Transverse colon (tissue), 4 donors: ENCODE measurements at regions not wholly inside any gene's neighbourhood (a gene's known extent, or its start where the extent isn't known, plus 50 kb on each side); places are given as distances from the start of the nearest gene placed in this dataset.

Source experiments
- DNase-seq: peaks from one replicate; pipeline ENCODE4 v3.0.0-alpha.2; 2019
- H3K27ac ChIP-seq, 4 donors: fragments of 200-600 bp; sonication (generic); 2 replicates each; pipeline ENCODE4 v1.5.1; 2016 to 2018; ENCODE audit warnings: inconsistent platforms in 4 of 4
- H3K27me3 ChIP-seq: fragments of 200-600 bp; sonication (generic); 2 replicates; pipeline ENCODE4 v1.5.1; 2017; ENCODE audit warnings: inconsistent platforms
- H3K36me3 ChIP-seq, 4 donors: fragments of 200-600 bp; sonication (generic); 2 replicates each; pipeline ENCODE4 v1.5.1; 2017 to 2019; ENCODE audit warnings: inconsistent platforms in 4 of 4
- H3K4me1 ChIP-seq, 4 donors: fragments of 200-600 bp; sonication (generic); 2 replicates each; pipeline ENCODE4 v1.5.1; 2017 to 2020; ENCODE audit warnings: inconsistent platforms in 4 of 4
- H3K4me3 ChIP-seq, 4 donors: fragments of 200-600 bp; sonication (generic); 1 replicate in 1 of 4; 2 replicates in 3 of 4; pipeline versions ENCODE4 v1.5.1 to v1.6.1; 2017 to 2019; ENCODE audit warnings: inconsistent platforms in 4 of 4
- H3K9me3 ChIP-seq, 2 donors: fragments of 200-600 bp; sonication (generic); 2 replicates each; pipeline ENCODE4 v1.5.1; 2017 to 2019; ENCODE audit warnings: inconsistent platforms in 2 of 2
- EP300 ChIP-seq: sonication (generic); formaldehyde crosslinking; IDR thresholded peaks from one replicate; pipeline ENCODE4 v1.6.1; 2017; ENCODE audit warnings: antibody characterized with exemption, low read depth
- POLR2A ChIP-seq: fragments of 450-650 bp; IDR thresholded peaks from one replicate; pipeline ENCODE4 v1.6.1; 2016; ENCODE audit warnings: antibody characterized with exemption, mild to moderate bottlenecking, moderate library complexity
- POLR2AphosphoS5 ChIP-seq, 3 donors: sonication (generic); formaldehyde crosslinking; IDR thresholded peaks; one replicate each; pipeline ENCODE4 v1.6.1; 2016; ENCODE audit warnings: antibody characterized with exemption in 3 of 3
- WGBS, 2 donors: methylation state at CpG; one replicate each; pipeline ENCODE4 v1.1.5; 2018; ENCODE audit warnings: low coverage in 1 of 2; 5-methylcytosine and 5-hydroxymethylcytosine counted together
- in situ Hi-C, 4 donors: fragments of 200-750 bp; cut with MboI; loops; one replicate each; pipeline versions ENCODE4 v1.15.0 to v1.15.1; 2017; ENCODE audit warnings: low sequenced_read_pairs in 3 of 4, low pct_ligation_motif_present in 1 of 4, low pct_unique_long_range_greater_than_20kb in 1 of 4
- intact Hi-C: fragments of 100-400 bp; cut with DNase I; formaldehyde crosslinking; loops from one replicate; pipeline ENCODE4 v1.15.1; 2023; ENCODE audit warnings: low total_unique reads
- TF ChIP-seq, protein P1 (sequence below), 5 experiments: fragments of 200-600 bp in 3 of 5; fragments of 450-650 bp in 2 of 5; sonication (generic) in 3 of 5; IDR thresholded peaks; 1 replicate in 2 of 5; 2 replicates in 3 of 5; pipeline ENCODE4 v1.5.1; 2016 to 2017; ENCODE audit warnings: antibody characterized with exemption in 5 of 5, inconsistent platforms in 3 of 5, mild to moderate bottlenecking in 2 of 5, moderate library complexity in 1 of 5

DNA sequence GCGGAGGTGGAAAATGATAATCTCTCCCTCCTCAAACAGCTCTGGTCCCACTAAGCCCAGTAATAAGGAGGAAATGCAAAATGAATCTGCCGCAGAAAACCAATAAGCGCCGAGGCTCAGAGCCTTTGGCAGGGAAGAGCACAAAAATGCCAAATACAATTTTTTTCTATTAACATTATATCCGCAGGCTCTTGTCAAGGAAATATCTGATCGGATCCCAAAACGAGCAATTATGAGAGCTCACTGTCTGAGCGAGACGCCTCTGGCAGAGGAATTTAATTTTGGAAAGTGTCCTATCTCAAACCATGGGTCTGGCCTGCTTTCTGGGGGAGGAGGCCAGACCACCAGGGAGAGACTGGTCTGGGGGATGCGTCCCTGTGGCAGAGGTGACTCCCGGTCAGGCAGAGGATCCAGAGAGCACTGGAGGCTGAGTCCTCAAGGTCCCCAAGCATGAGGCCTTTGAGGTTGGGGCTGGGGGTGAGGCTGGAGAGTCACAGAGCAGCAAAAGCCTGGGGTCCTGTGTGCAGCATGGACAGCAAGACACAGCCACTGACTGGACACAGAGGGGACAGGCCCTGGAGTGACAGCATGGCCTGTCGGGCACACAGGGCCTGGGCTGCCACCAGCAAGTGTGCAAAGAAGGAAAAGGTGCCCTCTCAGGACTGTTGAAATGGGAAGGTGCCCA, 342.8 kb upstream of the SFSWAP start:
- DNase-seq = no peak
- in situ Hi-C loops (no loop called here), intact Hi-C loops (no loop called here)
- Histone ChIP-seq H3K4me1 (no peaks in the 10 kb centered on the region), H3K9me3 (no peaks in the 10 kb centered on the region), H3K36me3 (no peaks in the 10 kb centered on the region), H3K27me3 (no peaks in the 10 kb centered on the region), H3K27ac (no peak overlapping the region), H3K4me3 (no peak overlapping the region)
- WGBS, 2 donors = 91 to 94% methylated on average over 6 to 12 of the region's 12 CpGs
- no peak for TF ChIP-seq POLR2AphosphoS5 (IDR thresholded peaks at IDR 0.05)
- TF ChIP-seq, protein P1, sequence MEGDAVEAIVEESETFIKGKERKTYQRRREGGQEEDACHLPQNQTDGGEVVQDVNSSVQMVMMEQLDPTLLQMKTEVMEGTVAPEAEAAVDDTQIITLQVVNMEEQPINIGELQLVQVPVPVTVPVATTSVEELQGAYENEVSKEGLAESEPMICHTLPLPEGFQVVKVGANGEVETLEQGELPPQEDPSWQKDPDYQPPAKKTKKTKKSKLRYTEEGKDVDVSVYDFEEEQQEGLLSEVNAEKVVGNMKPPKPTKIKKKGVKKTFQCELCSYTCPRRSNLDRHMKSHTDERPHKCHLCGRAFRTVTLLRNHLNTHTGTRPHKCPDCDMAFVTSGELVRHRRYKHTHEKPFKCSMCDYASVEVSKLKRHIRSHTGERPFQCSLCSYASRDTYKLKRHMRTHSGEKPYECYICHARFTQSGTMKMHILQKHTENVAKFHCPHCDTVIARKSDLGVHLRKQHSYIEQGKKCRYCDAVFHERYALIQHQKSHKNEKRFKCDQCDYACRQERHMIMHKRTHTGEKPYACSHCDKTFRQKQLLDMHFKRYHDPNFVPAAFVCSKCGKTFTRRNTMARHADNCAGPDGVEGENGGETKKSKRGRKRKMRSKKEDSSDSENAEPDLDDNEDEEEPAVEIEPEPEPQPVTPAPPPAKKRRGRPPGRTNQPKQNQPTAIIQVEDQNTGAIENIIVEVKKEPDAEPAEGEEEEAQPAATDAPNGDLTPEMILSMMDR (IDR thresholded peaks at IDR 0.05) = no peak
- no peak for TF ChIP-seq POLR2A
- no peak for TF ChIP-seq EP300

DNA sequence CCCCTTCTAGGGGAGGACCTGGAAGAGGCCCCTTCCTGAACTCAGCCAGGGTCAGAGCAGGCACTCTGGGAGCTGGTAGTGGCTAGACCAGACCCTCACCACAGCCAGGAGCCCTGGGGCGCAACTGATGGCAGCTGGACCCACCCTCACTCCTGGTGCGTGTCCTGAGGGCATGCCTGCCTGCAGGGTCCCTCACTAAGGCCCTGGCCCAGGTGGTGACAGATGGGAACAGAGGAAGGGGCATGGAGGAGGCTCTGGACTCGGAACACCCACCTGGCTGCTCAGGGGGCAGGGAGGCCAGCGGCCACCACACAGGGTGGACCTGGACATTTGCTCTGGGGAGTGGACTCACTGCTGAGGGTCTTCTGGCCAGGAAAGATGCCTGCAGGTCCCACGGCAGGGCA, 342.2 kb upstream of the SFSWAP start:
- no peaks in the 10 kb centered on the region for H3K27me3 ChIP-seq
- DNase-seq = no peak
- H3K36me3 ChIP-seq = no peaks in the 10 kb centered on the region
- intact Hi-C loops (no loop called here), in situ Hi-C loops (no loop called here)
- TF ChIP-seq, protein P1 (IDR thresholded peaks at IDR 0.05) = no peak
- TF ChIP-seq POLR2AphosphoS5 (IDR thresholded peaks at IDR 0.05) (no peak), POLR2A (no peak), EP300 (no peak)
- no peaks in the 10 kb centered on the region for H3K9me3 ChIP-seq
- no peak overlapping the region for H3K27ac ChIP-seq
- H3K4me1 ChIP-seq = no peaks in the 10 kb centered on the region
- 82% methylated on average over 5 of the region's 5 CpGs; no CpG with 5 or more reads in 1 of the 2 donors for WGBS, 2 donors
- H3K4me3 ChIP-seq = no peak overlapping the region

DNA sequence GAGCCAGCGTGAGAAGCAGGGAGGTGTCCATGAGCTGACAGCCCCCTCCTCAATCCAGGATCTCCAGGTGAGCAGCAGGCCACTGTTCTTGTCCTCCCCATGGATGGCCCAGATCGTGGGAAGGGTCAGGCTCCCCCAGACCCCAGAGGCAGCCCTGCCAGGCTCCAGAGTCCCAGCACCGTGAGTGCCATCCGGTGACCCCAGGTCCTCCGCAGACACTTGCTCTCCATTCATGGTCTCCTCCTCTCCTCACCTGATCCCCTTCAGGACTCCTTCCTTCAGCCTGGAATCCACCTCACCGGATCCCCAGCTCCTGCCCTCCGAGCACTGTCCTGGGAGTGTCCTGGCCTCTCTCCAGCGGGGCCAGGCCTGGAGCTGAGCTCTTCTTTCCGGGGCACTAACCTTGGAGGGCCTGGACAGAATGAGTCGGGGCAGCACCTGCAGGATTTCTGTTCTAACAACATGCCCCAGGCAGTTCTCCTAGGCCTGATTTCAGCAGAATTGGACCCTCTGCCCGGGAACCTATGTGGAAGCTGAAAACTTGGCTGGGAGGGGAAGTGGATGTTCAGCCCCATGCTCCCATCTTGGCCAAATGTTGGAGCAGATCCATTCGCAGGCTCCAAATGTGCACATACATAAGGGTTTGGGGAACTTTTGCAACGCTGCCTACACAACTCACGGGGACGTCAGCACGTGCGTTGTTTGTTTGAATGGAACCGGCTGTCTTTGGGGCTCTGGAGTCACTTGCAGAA, 341.6 kb upstream of the SFSWAP start:
- DNase-seq = no peak
- Histone ChIP-seq H3K9me3 (no peaks in the 10 kb centered on the region), H3K27ac (no peak overlapping the region), H3K36me3 (no peaks in the 10 kb centered on the region), H3K4me3 (no peak overlapping the region), H3K27me3 (no peaks in the 10 kb centered on the region), H3K4me1 (no peaks in the 10 kb centered on the region)
- intact Hi-C loops (no loop called here), in situ Hi-C loops (no loop called here)
- TF ChIP-seq POLR2A (no peak), POLR2AphosphoS5 (IDR thresholded peaks at IDR 0.05) (no peak)
- TF ChIP-seq, protein P1 (IDR thresholded peaks at IDR 0.05) = no peak
- 60 to 70% methylated on average over 1 to 18 of the region's 18 CpGs for WGBS, 2 donors

DNA sequence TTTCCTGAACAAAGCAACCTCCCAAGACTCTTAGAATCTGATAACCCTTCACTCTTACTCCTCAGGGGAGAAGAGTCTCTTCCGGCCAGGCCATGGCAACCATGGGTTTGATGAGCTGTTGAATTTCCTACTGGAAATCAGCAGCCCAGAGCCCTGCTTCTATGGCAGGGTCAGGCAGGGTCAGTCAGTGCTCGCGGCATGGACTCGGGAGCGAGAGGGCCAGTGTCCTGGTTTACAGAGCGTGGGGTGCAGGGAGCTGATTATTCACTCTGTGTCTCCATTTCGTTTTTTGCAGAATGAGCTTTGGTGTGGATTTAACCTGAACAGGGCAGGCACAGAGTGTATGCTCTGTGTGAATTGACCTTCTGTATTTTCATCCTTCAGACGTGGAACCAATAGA, 340.6 kb upstream of the SFSWAP start:
- Histone ChIP-seq H3K4me1 (no peaks in the 10 kb centered on the region), H3K27me3 (no peaks in the 10 kb centered on the region), H3K4me3 (no peak overlapping the region), H3K36me3 (no peaks in the 10 kb centered on the region), H3K9me3 (no peaks in the 10 kb centered on the region), H3K27ac (no peak overlapping the region)
- 76 to 86% methylated on average over 3 to 8 of the region's 8 CpGs for WGBS, 2 donors
- intact Hi-C loops = no loop called here
- in situ Hi-C loops = no loop called here
- TF ChIP-seq, protein P1 (IDR thresholded peaks at IDR 0.05) = no peak
- no peak for TF ChIP-seq EP300
- no peak for DNase-seq
